ENCODE measurements at regions not wholly inside any gene's neighbourhood (a gene's known extent, or its start where the extent isn't known, plus 50 kb on each side); places are given as distances from the start of the nearest gene placed in this dataset.
A peak's percentile ranks its signal among the peaks of the same experiment; 100 is the strongest.

GRCh38 chr1:10940451-10940804 is 72.0 kb upstream of the TARDBP start:
- TF ChIP-seq CTCF (IDR thresholded peaks at IDR 0.05; ENCODE audit: unreplicated experiment) = no peak
- no peak for DNase-seq (ENCODE audit: low spot score)
- Mint-ChIP-seq H3K4me1 (ENCODE audit: unreplicated experiment) (no peaks in the 10 kb centered on the region), H3K4me3 (ENCODE audit: unreplicated experiment) (no peak overlapping the region), H3K9me3 (ENCODE audit: unreplicated experiment) (no peaks in the 10 kb centered on the region), H3K27me3 (ENCODE audit: unreplicated experiment) (peaks cover 7% of the 10 kb centered on the region), H3K27ac (ENCODE audit: unreplicated experiment) (no peak overlapping the region), H3K36me3 (ENCODE audit: low read depth, unreplicated experiment) (no peaks in the 10 kb centered on the region)

GRCh38 chr1:10940838-10941237 is 71.6 kb upstream of the TARDBP start:
- peaks cover 8% of the 10 kb centered on the region for H3K27me3 Mint-ChIP-seq (ENCODE audit: unreplicated experiment)

GRCh38 chr1:10941891-10942541 is 70.4 kb upstream of the TARDBP start:
- Mint-ChIP-seq H3K27me3 (ENCODE audit: unreplicated experiment) (peaks cover 8% of the 10 kb centered on the region), H3K27ac (ENCODE audit: unreplicated experiment) (no peak overlapping the region), H3K4me3 (ENCODE audit: unreplicated experiment) (no peak overlapping the region), H3K36me3 (ENCODE audit: low read depth, unreplicated experiment) (no peaks in the 10 kb centered on the region), H3K4me1 (ENCODE audit: unreplicated experiment) (no peaks in the 10 kb centered on the region), H3K9me3 (ENCODE audit: unreplicated experiment) (no peaks in the 10 kb centered on the region)
- peak; percentile 84 for DNase-seq (ENCODE audit: low spot score)
- TF ChIP-seq CTCF (IDR thresholded peaks at IDR 0.05; ENCODE audit: unreplicated experiment) = peak; percentile 97

More at GRCh38 chr1:10940838-10941237, 71.6 kb upstream of the TARDBP start:
- Mint-ChIP-seq H3K27ac (ENCODE audit: unreplicated experiment) (no peak overlapping the region), H3K4me3 (ENCODE audit: unreplicated experiment) (no peak overlapping the region), H3K4me1 (ENCODE audit: unreplicated experiment) (no peaks in the 10 kb centered on the region), H3K9me3 (ENCODE audit: unreplicated experiment) (no peaks in the 10 kb centered on the region), H3K36me3 (ENCODE audit: low read depth, unreplicated experiment) (no peaks in the 10 kb centered on the region)
- DNase-seq (ENCODE audit: low spot score) = no peak
- no peak for TF ChIP-seq CTCF (IDR thresholded peaks at IDR 0.05; ENCODE audit: unreplicated experiment)

GRCh38 chr1:10942542-10942912 is 69.9 kb upstream of the TARDBP start:
- Mint-ChIP-seq H3K27me3 (ENCODE audit: unreplicated experiment) (peaks cover 8% of the 10 kb centered on the region), H3K4me3 (ENCODE audit: unreplicated experiment) (no peak overlapping the region), H3K9me3 (ENCODE audit: unreplicated experiment) (no peaks in the 10 kb centered on the region), H3K4me1 (ENCODE audit: unreplicated experiment) (no peaks in the 10 kb centered on the region), H3K36me3 (ENCODE audit: low read depth, unreplicated experiment) (no peaks in the 10 kb centered on the region), H3K27ac (ENCODE audit: unreplicated experiment) (no peak overlapping the region)
- no peak for DNase-seq (ENCODE audit: low spot score)
- TF ChIP-seq CTCF (IDR thresholded peaks at IDR 0.05; ENCODE audit: unreplicated experiment) = no peak

- DNase-seq (ENCODE audit: low spot score) = no peak
- peaks cover 8% of the 10 kb centered on the region for H3K27me3 Mint-ChIP-seq (ENCODE audit: unreplicated experiment)
- no peaks in the 10 kb centered on the region for H3K4me1 Mint-ChIP-seq (ENCODE audit: unreplicated experiment)
- no peaks in the 10 kb centered on the region for H3K36me3 Mint-ChIP-seq (ENCODE audit: low read depth, unreplicated experiment)
- no peak overlapping the region for H3K4me3 Mint-ChIP-seq (ENCODE audit: unreplicated experiment)
- H3K9me3 Mint-ChIP-seq (ENCODE audit: unreplicated experiment) = no peaks in the 10 kb centered on the region
- H3K27ac Mint-ChIP-seq (ENCODE audit: unreplicated experiment) = no peak overlapping the region
- no peak for TF ChIP-seq CTCF (IDR thresholded peaks at IDR 0.05; ENCODE audit: unreplicated experiment)
Observed at GRCh38 chr1:10943041-10943440, 69.4 kb upstream of the TARDBP start.

Data from endothelial cell (in vitro differentiated cells).